ENCODE measurements at regions not wholly inside any gene's neighbourhood (a gene's known extent, or its start where the extent isn't known, plus 50 kb on each side); places are given as distances from the start of the nearest gene placed in this dataset.

GRCh38 chr10:61294131-61294530 is 159.1 kb downstream of the TMEM26 start:
- TF ChIP-seq, protein P1, sequence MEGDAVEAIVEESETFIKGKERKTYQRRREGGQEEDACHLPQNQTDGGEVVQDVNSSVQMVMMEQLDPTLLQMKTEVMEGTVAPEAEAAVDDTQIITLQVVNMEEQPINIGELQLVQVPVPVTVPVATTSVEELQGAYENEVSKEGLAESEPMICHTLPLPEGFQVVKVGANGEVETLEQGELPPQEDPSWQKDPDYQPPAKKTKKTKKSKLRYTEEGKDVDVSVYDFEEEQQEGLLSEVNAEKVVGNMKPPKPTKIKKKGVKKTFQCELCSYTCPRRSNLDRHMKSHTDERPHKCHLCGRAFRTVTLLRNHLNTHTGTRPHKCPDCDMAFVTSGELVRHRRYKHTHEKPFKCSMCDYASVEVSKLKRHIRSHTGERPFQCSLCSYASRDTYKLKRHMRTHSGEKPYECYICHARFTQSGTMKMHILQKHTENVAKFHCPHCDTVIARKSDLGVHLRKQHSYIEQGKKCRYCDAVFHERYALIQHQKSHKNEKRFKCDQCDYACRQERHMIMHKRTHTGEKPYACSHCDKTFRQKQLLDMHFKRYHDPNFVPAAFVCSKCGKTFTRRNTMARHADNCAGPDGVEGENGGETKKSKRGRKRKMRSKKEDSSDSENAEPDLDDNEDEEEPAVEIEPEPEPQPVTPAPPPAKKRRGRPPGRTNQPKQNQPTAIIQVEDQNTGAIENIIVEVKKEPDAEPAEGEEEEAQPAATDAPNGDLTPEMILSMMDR (IDR thresholded peaks at IDR 0.05; ENCODE audit: insufficient read depth, low read depth, low read length) = no peak
- no peak overlapping the region for H3K4me3 ChIP-seq (ENCODE audit: low read depth, low read length)
- no peak for DNase-seq (ENCODE audit: low read depth)

DNA sequence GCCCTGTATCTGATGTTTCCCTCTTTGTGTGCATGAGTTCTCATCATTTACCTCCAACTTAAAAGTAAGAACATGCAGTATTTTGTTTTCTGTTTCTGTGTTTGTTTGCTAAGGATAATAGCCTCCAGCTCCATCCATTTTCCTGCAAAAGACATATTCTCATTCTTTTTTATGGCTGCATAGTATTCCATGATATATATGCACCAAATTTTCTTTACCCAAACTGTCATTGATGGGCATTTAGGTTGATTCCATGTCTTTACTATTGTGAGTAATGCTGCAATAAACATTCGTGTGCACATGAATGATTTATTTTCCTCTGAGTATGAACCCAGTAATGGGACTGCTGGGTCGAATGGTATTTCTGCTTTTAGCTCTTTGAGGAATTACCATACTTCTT is 163.4 kb downstream of the TMEM26 start:
- H3K4me3 ChIP-seq (ENCODE audit: low read depth, low read length) = no peak overlapping the region
- no peak for DNase-seq (ENCODE audit: low read depth)
- TF ChIP-seq, protein P1 (IDR thresholded peaks at IDR 0.05; ENCODE audit: insufficient read depth, low read depth, low read length) = no peak

GRCh38 chr10:61286686-61287085 is 166.5 kb downstream of the TMEM26 start:
- no peak for DNase-seq (ENCODE audit: low read depth)
- TF ChIP-seq, protein P1 (IDR thresholded peaks at IDR 0.05; ENCODE audit: insufficient read depth, low read depth, low read length) = no peak
- H3K4me3 ChIP-seq (ENCODE audit: low read depth, low read length) = no peak overlapping the region

- H3K4me3 ChIP-seq (ENCODE audit: low read depth, low read length) = no peak overlapping the region
- TF ChIP-seq, protein P1 (IDR thresholded peaks at IDR 0.05; ENCODE audit: insufficient read depth, low read depth, low read length) = no peak
- DNase-seq (ENCODE audit: low read depth) = no peak
Measured at GRCh38 chr10:61285749-61286148, 167.4 kb downstream of the TMEM26 start.

DNA sequence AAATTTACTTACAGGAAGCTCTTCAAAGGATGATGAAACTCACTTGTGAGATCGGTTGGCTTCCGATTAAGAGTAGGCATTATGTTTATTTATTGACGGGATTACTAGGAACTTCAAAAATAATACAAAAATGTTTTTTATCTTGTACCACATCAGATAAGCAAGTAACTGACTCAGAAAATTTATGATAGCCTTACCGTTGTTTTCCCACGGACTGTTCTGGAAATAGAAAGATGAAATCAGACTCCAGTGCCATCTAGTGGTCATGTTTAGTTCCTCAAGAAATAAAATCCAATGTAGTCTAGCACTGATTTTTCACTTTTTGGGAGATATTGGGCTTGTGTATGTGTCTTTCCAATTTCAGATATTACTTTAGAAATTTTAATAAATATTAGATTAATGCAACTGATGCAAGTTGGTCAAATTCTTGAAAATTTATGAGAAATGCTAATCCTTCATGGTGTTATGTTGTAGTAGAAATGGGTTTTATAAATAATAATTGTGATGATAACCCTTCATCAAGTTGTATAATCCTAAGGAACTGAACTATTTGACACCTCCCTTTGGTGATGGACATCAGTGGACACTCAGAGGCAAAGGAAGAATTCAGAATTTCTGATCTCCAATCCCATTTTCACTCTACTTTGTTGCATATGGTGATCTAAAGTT is 168.8 kb downstream of the TMEM26 start:
- TF ChIP-seq, protein P1 (IDR thresholded peaks at IDR 0.05; ENCODE audit: insufficient read depth, low read depth, low read length) = peak; percentile 71
- peak overlapping the region; percentile 13 for H3K4me3 ChIP-seq (ENCODE audit: low read depth, low read length)
- peak; percentile 89 for DNase-seq (ENCODE audit: low read depth)

DNA sequence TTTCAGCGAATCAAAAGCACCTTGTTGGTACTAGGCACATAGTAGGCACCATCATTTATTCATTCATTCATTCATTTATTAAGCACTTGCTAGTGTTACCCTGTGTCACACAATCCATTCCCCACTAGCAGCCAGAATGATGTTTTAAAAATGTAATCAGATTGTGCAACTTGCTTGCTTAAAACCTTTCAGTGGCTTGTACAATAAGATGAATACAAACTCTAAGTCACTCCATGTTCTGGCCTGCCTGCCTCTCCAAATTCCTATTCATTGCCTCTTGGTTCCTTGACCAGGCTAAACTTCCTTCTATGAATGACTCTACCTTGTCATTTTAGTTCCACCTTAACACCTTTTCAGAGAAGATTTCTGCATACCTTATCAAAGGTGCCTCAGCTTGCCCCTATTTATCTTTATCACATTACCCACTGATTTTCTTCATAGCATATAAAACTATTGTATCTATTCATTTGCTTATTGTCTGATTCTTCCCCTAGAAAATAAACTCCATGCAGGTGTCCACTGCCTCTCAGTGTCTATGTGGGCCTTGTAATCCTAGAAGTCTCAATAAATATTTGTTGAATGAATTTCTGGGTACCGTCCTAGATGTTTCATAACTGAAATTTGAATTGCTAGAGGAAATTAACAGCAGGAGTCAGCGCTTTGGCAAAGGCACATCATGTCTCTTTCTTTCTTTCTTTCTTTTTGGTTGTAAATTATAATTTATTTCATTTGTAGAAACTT is 169.5 kb downstream of the TMEM26 start:
- peak overlapping the region; percentile 13 for H3K4me3 ChIP-seq (ENCODE audit: low read depth, low read length)

More for the DNA sequence above, 169.5 kb downstream of the TMEM26 start:
- TF ChIP-seq, protein P1 (IDR thresholded peaks at IDR 0.05; ENCODE audit: insufficient read depth, low read depth, low read length) = no peak
- DNase-seq (ENCODE audit: low read depth) = peak; percentile 39

All from fibroblast of villous mesenchyme (primary cell).